SKM-1 treated with dmso at 0.1 percent for 144 hours (cell line): ENCODE measurements at regions not wholly inside any gene's neighbourhood (a gene's known extent, or its start where the extent isn't known, plus 50 kb on each side); places are given as distances from the start of the nearest gene placed in this dataset.
"Not testable (repeated sequence)": the region's sequence is repeated elsewhere in the genome, so short reads cannot be mapped to it uniquely, and the experiment has no call there.

Experiments
- DNase-seq: peaks from one replicate; lab custom pipeline; 2025; ENCODE audit not compliant: unreplicated experiment; lab: John Stamatoyannopoulos, UW

DNA sequence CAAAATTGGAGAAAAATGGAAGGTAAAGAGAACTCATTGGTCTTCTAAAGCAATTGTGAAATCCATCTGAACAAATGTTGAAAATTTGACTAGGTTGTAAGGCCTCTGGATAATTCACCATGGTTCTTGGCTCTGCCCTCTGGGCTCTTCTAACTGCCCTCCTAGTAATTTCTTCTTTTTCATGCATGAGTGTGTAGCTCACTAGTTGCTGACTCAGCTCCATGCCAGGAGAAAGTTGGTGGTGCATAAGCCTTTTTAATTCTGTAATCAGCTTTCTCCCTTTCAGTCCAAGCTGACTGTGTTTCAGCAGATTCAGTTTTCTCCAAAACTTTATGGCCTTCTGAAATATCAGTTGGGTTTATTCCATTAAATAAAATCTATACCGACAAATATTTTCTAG lies 877.8 kb upstream of the ATXN7L3B start:
- no peak for DNase-seq

DNA sequence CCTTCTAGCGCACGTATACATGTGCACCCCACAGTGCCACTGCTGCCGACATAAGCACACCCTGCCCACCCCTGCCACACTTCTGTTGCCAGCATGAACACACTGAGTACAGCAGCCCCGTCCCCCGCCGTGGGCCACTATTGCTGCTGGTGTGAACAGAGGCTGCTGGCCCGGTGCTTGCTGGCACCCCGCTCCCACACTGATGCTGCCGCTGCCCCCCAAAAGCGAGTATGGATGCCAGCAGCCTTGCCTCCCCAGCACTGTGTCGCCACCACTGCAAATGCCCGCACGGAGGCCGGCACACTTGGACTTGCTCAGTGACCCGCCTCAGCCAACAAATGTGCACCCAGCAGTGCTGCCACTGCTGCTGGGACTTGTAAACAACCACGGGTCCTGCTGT lies 872.4 kb upstream of the ATXN7L3B start:
- no peak for DNase-seq

DNA sequence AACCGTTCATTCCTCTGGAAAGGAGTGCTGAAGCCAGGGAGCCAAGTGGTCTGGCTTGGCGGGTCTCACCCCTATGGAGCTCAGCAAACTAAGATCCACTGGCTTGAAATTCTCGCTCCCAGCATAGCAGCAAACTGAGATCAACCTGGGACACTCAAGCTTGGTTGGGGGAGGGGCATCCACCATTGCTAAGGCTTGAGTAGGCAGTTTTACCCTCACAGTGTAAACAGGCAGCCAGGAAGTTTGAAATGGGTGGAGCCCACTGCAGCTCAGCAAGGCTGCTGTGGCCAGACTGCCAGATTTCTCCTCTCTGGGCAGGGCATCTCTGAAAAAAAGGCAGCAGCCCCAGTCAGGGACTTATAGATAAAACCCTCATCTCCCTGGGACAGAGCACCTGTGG lies 866.1 kb upstream of the ATXN7L3B start:
- DNase-seq, result not testable (repeated sequence)

DNA sequence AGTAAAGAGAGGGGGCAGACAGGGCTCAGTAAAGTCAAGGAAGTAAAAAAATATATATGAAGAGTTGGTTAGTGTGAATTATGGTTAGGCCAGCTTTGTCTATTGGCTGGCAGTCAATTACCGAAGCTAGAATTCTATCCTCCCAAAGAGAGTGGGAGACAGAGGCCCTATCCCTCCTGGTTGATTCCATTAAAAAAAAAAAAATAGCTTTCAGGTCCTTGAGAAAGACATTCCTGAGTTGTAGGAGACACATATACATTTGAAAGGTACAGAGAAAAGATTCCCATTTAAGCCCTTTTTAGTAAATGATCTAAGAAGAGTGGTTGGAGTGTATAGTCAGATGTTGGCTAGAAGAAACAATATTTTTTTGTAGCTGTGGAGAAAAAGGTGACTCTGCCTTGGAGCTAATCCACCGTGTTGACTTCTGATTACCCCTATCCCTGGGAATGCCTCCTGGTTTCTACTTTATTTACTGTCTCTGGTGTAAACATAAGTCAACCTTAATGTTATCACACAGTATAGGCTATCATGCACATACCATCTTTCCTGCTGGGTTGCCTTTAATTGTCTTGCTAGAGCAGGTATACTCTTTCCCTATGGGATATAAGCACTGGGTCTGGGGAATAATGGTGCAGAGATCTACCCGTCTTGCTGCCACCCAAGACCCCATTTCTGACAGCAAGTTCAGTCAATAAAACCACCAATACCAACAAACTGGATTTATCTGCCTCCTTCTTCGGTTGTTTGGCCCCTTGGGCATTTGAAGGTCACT lies 859.9 kb upstream of the ATXN7L3B start:
- DNase-seq, result no peak

DNA sequence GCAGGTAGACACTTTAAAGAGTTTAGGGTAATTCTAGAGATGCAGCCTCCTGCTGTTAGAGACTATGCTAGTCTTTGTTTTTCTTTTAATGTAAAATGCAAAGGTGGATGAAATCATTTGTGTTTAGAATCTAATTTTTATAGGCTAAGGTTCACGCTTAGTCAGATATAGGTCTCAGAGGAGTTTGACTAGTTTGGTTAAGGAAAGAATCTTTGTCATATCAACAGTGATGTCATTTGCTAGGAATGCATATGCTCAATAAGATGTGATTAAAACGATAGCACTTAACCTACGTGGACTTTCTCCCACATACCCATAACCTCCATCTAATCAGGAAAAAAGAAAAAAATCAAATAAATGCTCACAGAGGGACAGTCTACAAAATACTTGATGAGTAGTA lies 859.3 kb upstream of the ATXN7L3B start:
- DNase-seq, result no peak

DNA sequence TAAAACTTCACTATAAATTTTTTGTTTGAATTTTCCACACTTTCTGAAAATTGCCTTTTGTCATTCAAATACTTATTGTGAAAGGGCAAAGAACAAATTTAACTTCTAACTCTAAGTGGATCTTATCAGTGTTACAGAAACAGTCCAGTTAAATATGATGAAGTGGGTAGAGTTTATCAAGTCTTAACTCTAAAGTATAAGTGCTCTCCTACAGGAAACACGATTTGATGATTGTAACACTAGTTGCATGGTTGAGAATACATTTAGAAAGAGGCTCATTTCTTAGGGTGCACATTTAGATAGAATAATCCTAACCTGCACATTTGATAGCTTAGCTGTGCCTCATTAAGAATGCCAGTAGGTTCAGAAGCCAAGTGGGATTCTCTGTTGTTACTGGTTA lies 838.3 kb upstream of the ATXN7L3B start:
- no peak for DNase-seq

DNA sequence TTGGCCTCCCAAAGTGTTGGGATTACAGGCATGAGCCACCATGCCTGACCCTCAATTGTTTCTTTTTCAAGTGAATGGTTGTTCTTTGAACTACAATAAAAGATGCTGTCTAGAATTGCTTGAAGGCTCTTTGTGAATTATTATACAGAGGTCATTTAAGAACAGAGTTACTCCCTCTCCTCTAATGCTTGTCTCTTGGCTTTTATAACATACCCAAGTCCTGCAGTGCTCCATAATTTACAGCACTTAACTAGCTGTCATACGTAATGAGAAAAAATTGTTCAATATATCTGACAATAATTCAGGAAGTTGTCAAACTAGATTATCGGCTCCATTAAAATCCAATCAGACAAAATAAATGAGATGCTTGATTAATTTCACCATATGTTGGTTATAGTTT lies 823.0 kb upstream of the ATXN7L3B start:
- no peak for DNase-seq

DNA sequence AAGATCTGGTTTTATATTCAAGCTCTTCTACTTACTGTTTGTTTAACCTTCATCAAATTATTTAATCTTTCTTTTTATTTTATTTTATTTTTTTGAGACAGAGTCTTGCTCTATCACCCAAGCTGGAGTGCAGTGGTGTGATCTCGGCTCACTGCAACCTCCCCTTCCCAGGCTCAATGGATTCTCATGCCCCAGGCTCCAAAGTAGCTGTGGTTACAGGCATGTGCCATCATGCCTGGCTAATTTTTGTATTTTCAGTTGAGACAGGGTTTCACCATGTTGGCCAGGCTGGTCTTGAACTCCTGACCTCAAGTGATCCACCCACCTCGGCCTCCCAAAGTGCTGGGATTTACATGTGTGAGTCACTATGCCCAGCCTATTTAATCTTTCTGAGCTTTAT lies 821.5 kb upstream of the ATXN7L3B start:
- DNase-seq, result not testable (repeated sequence)

DNA sequence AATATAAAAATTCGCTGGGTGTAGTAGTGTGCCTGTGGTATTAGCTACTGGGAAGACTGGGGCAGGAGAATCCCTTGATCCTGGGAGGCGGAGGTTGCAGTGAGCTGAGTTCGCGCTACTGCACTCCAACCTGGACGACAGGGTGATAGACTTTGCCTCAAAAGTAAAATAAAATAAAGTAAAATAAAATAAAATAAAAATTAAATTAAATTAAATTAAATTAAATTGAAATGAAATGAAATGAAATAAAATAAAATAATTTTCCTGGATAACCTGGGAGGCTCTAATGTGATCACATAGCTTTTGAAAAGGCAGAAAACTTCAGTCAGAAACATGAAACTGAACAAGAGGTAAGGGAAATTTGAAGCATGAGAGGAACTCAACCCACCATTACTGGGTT lies 818.4 kb upstream of the ATXN7L3B start:
- no peak for DNase-seq

DNA sequence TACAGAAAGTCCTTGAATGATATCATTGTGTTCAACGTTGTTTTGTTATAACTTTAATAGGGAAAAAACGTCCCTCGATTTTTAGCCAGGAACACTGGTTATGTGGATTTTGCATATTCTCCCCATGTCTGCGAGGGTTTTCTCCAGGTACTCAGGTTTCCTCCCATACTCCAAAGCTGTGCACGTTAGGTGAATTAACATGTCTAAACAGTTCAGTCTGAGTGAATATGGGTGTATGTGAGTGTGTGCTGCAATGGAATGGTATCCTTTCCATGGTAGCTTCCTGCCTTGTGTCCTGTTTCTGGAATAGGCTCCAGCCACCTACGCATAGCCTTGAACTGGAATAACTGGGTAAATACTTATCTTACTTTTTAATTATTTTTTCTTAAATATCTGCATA lies 810.8 kb upstream of the ATXN7L3B start:
- no peak for DNase-seq

DNA sequence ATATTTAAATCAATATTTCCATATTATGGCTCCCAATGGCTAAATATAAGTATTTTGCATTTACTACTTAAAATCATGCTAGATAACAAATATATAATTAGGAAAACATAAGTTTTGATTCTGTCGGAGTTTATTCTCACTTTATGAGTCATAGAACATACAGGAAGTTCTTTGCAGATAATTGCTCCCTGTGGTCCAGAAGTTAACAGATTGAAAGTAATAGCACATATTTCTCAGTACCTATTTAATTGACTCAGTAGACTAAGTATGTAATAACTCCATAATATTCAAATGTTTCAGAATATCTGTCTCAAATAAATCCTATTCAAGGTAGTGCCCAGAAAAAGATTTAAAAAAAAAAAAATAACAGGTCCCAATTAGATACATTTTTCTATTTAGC lies 806.0 kb upstream of the ATXN7L3B start:
- DNase-seq, result no peak

DNA sequence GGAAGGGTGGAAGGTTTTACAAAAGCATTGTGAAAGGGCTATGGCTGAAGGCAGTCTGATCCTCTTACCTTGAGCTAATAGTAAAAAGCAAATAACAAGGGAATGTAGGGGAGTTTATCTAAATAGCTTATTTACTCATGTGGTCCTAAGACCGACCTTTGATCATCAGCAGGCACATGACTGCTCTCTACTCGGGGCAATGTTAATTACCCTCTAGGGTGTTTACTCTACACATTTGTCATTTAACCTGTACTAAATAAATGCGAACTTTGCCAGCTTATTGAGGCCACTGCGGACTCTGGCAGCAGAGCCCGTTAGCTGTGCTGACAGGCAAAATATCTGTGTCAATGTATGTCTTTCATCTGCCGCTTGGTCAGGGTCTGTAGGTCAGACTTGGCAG lies 768.3 kb upstream of the ATXN7L3B start:
- DNase-seq, result no peak

DNA sequence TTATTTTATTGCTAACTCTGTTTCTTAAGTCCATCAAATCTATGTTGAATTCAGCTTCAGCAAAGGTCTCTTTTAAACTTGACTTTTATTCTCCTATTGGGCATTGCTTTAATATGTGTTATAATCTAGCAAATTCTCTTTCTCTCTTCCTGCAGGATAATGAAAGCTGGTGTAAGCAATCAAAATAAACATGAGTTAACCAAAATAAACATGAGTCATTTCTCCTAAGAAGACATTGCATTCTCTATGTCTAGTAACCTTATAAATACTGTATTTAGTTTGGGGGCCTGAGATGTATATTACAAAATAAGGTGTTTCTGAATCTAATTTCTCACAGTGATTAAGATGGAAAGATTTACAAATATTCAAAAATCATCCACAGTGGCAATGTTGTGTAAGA lies 739.1 kb upstream of the ATXN7L3B start:
- DNase-seq, result no peak

DNA sequence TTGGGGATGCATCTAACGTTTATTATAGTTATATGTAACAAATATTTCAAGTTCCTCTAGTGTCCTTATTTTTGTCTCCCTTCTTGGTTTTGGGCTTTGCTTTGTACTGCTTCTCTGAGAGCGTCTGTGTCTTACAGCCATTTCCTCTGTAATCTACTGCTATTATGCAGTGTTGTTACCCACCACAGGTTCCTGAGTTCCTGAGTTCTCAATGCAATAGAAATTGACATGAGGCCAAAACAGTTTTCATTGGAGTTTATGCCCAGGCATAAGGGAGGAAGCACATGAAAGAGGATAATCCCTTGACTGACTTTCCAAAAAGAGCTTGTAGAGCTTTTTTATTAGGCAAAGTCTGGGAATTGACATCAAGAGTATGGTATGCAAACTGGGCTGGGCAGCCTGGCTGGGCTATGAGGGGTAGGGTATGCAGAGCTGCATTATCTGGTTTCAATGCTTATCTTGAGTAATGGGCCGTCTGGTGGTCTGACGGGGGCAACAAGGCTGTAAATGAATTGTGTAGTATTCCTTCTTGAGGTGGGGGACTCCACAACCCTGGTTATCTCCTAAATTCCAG lies 722.5 kb upstream of the ATXN7L3B start:
- DNase-seq, result no peak

DNA sequence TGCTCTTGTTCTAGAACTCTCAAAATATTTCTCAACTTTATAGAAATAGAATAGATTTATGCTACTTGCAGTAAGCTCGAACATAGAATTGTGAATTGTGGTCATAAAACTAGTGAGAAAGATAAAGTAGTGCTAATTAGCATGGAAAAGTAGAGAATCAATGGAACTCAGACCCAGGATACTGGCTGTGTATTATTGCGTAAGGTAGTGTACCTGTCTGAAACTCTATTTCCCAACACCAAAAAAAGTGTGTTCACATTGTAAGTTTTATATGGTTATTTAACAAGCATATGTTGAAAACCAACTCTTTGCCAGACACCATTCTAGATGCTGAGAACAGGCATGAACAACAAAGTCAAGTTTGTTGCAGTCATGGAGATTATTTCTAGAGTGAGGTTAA lies 720.5 kb upstream of the ATXN7L3B start:
- DNase-seq, result no peak

DNA sequence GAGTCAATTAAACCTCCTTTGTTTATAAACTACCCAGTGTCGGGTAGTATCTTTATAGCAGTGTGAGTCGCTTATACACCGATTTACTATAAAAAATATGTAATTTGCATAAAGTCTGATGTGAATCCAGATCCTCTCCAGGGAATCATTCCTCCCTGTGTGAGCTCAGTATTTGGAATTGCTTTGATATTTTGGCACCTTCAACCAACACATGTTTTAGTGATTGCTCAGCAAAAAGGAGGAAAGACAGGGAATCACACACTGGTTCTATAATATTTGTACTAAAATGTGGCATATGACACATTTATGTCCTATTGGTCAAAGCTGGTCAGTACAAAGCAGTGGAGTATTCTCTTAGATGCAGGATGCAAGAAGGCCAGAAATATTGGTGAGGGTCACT lies 703.9 kb upstream of the ATXN7L3B start:
- DNase-seq, result no peak

DNA sequence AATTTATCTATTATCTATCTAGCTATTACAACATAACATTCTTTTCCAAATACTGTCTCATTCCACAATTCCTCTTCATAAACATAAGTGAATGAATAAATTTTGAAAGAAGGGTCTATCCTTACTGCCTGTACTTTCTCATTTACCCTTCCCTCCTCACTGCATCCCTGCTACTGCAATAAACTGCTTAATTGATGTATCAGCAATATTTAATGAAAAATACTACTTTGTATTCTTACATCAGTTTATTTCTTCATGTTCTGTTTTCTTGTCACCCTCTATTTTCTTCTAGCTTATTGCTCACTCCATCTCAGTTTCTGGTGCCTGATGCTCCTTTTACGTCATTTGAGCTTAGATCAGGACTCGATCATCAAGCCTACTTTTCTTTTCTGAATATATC lies 695.7 kb upstream of the ATXN7L3B start:
- DNase-seq, result no peak

DNA sequence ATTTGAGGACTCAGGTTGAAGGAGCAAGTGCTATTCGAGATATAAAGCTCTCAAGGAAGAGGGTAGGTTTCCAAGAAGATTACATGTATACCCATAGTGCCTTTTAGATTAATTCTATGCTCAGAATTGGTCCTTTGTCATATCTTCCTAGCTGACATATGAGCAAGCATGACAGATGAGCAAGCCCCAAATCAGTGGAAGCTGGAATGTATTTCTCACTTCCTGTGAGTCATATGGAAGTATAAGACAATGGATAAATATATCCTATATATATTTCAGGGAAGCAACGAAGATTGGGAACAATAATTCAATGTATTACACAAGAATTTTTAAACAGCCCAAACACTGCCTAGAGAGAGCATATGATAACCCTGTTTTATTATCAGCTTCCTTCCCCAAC lies 674.1 kb upstream of the ATXN7L3B start:
- no peak for DNase-seq

DNA sequence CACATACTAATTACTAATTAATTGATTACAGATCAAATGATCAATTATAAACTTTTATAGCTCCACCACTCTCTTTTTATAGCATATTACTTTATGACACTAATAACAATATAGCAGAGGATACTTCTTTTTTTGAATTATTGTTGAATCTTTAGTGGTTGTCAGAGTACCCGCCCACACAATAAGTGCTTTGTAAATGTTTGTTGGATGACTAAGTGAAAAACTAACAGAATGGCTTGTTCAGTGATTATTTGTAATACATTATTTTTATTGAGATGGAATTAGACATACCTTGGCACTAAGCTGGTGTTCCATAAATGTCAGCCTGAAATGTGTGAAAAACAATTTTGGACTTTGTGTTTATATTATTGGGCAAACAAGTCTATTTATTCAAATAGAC lies 670.5 kb upstream of the ATXN7L3B start:
- no peak for DNase-seq

DNA sequence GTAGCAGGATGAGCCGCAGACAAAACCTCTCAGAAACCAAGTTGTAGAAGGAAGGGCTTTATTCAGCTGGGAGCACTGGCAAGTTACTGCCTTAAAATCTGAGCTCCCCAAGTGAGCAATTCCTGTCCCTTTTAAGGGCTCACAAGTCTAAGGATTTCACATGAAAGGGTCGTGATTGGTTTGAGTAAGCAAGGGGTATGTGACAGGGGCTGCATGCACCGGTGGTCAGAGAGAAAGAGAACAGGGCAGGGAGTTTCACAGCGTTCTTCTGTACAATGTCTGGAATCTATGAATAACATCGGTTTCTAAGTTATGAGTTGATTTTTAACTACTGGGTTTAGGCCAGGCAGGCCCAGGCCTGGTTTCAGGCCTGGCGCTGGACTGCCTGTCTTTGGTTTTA lies 660.3 kb upstream of the ATXN7L3B start:
- DNase-seq, result not testable (repeated sequence)

DNA sequence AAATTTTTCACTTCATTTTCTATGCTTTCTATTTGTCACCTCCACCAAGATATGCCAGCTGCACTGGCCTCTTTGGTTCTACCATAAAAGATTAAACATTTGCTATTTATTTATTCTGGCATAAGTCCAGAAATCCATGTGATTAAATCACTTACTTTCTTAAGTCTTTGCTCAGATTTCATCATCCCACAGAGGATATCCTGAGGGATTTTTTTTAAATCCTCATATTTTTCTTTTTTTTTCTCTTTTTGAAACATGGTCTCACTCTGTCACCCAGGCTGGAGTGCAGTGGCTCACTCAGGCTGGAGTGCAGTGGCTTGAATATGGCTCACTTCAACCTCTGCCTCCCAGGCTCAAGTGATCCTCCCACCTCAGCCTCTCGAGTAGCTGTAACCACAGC lies 645.4 kb upstream of the ATXN7L3B start:
- no peak for DNase-seq

DNA sequence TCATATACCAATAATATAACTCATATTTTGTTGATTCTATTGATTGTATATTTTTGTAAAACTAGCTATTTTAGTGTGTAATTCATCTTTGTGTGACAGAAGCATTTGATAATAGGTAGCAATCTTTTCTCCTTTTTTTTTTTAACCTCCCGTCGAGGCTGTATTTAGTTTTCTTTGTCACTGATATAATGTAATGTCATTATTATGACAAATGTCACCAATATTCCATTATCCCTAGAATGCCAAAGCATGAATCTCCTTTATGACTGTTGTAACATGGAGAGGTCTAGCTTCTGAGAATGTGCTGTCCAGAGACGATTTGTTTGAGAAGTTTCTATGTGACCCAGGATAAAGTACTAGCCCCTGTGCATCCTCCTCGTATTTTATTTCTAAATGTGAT lies 639.0 kb upstream of the ATXN7L3B start:
- no peak for DNase-seq

DNA sequence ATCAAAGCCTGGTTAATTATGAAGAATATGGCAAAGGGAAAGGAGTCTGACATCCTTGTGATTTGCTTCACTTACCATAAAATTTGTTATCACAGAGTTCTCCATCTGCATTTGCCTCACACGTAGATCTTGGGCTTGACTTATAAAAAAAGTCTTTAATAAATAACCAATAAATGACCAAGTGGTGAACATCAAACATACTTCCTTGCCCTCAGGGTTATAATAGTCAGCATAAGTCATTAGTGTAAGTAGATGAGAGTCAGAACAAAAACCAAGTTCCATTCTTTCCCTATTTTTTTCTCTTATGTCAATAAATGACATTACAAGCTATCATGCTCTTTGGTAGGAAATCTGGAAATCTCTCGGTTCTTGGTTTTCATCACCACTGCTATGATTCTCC lies 635.4 kb upstream of the ATXN7L3B start:
- no peak for DNase-seq
